GM23248 (cell line): ENCODE measurements at regions not wholly inside any gene's neighbourhood (a gene's known extent, or its start where the extent isn't known, plus 50 kb on each side); places are given as distances from the start of the nearest gene placed in this dataset.

ENCODE experiments used
- DNase-seq: peaks from one replicate; pipeline ENCODE4 v3.0.0-alpha.2; 2015
- H2AFZ ChIP-seq: fragments of 200-600 bp; sonication (generic); 2 replicates; pipeline ENCODE4 v1.6.1; 2016; ENCODE audit warnings: antibody characterized with exemption
- H3F3A ChIP-seq: fragments of 200-600 bp; sonication (generic); 2 replicates; pipeline ENCODE4 v1.6.1; 2016; ENCODE audit warnings: mild to moderate bottlenecking, antibody characterized with exemption, mixed run types; ENCODE audit not compliant: insufficient read depth
- H3K27ac ChIP-seq: fragments of 200-600 bp; sonication (generic); 2 replicates; pipeline ENCODE4 v1.5.1; 2016; ENCODE audit warnings: mild to moderate bottlenecking
- H3K27me3 ChIP-seq: fragments of 200-600 bp; sonication (generic); replicated peaks from 2 replicates; pipeline ENCODE4 v1.6.1; 2016; ENCODE audit warnings: mild to moderate bottlenecking; ENCODE audit not compliant: insufficient read depth
- H3K36me3 ChIP-seq: fragments of 200-600 bp; sonication (generic); 2 replicates; pipeline ENCODE4 v1.6.1; 2016; ENCODE audit warnings: low read depth, mild to moderate bottlenecking
- H3K4me1 ChIP-seq: fragments of 200-600 bp; sonication (generic); 2 replicates; pipeline ENCODE4 v1.6.1; 2016; ENCODE audit warnings: mild to moderate bottlenecking; ENCODE audit not compliant: insufficient read depth
- H3K4me2 ChIP-seq: fragments of 200-600 bp; sonication (generic); one replicate; pipeline ENCODE4 v1.6.1; 2016; ENCODE audit warnings: mild to moderate bottlenecking; ENCODE audit not compliant: unreplicated experiment
- H3K4me3 ChIP-seq: fragments of 200-600 bp; sonication (generic); 2 replicates; pipeline ENCODE4 v1.5.1; 2016; ENCODE audit warnings: mild to moderate bottlenecking
- H3K79me2 ChIP-seq: fragments of 200-600 bp; sonication (generic); 2 replicates; pipeline ENCODE4 v1.6.1; 2016; ENCODE audit warnings: mild to moderate bottlenecking; ENCODE audit not compliant: insufficient read depth
- H3K9ac ChIP-seq: fragments of 200-600 bp; sonication (generic); 2 replicates; pipeline ENCODE4 v1.6.1; 2016; ENCODE audit warnings: mild to moderate bottlenecking
- H3K9me2 ChIP-seq: fragments of 200-600 bp; sonication (generic); 2 replicates; pipeline ENCODE4 v1.6.1; 2016; ENCODE audit warnings: mixed run types, mild to moderate bottlenecking, moderate library complexity; ENCODE audit not compliant: insufficient read depth
- H3K9me3 ChIP-seq: fragments of 200-600 bp; sonication (generic); one replicate; pipeline ENCODE4 v1.6.1; 2017; ENCODE audit warnings: low read depth
- H4K20me1 ChIP-seq: fragments of 200-600 bp; sonication (generic); 2 replicates; pipeline ENCODE4 v1.6.0; 2016; ENCODE audit not compliant: insufficient read depth
- EZH2 ChIP-seq: fragments of 200-600 bp; sonication (generic); IDR thresholded peaks from 2 replicates; pipeline ENCODE4 v1.6.1; 2018; ENCODE audit warnings: antibody characterized with exemption, mild to moderate bottlenecking; ENCODE audit not compliant: insufficient read depth, poor library complexity, severe bottlenecking
- EZH2phosphoT487 ChIP-seq: fragments of 200-600 bp; sonication (generic); IDR thresholded peaks from 2 replicates; pipeline ENCODE4 v1.6.1; 2018; ENCODE audit warnings: antibody characterized with exemption, moderate library complexity, mild to moderate bottlenecking, low read depth; ENCODE audit not compliant: insufficient read depth
- WGBS, 2 experiments: methylation state at CpG; one replicate each; pipeline ENCODE4 v1.1.6; 2015 to 2017; ENCODE audit warnings: low lambda C conversion rate in 2 of 2, low coverage in 1 of 2; ENCODE audit errors: missing lambda C conversion rate in 2 of 2; 5-methylcytosine and 5-hydroxymethylcytosine counted together
- in situ Hi-C: fragments of 300-500 bp; cut with MboI; formaldehyde crosslinking; loops from 2 replicates; pipeline ENCODE4 v1.15.0; 2020

GRCh38 chr14:86196471-86196870 lies 666.5 kb downstream of the FLRT2 start:
- Histone ChIP-seq H3K4me3 (no peak overlapping the region), H3K36me3 (no peaks in the 10 kb centered on the region), H3K79me2 (no peaks in the 10 kb centered on the region), H3K27ac (no peak overlapping the region), H3K27me3 (no peaks in the 10 kb centered on the region), H3F3A (no peaks in the 10 kb centered on the region), H3K4me2 (no peak overlapping the region), H4K20me1 (no peaks in the 10 kb centered on the region), H3K4me1 (no peaks in the 10 kb centered on the region), H3K9me2 (no peaks in the 10 kb centered on the region), H3K9me3 (no peaks in the 10 kb centered on the region), H2AFZ (no peak overlapping the region), H3K9ac (no peak overlapping the region)
- no peak for TF ChIP-seq EZH2phosphoT487
- TF ChIP-seq EZH2, result no peak
- no peak for DNase-seq
- in situ Hi-C loops, result no loop called here
- WGBS, 2 experiments, result 12 to 15% methylated on average over 4 of the region's 4 CpGs

- H2AFZ ChIP-seq, result no peak overlapping the region
- H3K27ac ChIP-seq, result no peak overlapping the region
- no peak for DNase-seq
- H3F3A ChIP-seq, result no peaks in the 10 kb centered on the region
- H3K9me3 ChIP-seq, result no peaks in the 10 kb centered on the region
- 9 to 14% methylated on average over 3 of the region's 3 CpGs for WGBS, 2 experiments
- no peaks in the 10 kb centered on the region for H3K27me3 ChIP-seq
- no peaks in the 10 kb centered on the region for H3K4me1 ChIP-seq
- in situ Hi-C loops, result no loop called here
- H3K9ac ChIP-seq, result no peak overlapping the region
- no peak overlapping the region for H3K4me3 ChIP-seq
- H3K36me3 ChIP-seq, result no peaks in the 10 kb centered on the region
- H3K9me2 ChIP-seq, result no peaks in the 10 kb centered on the region
- H4K20me1 ChIP-seq, result no peaks in the 10 kb centered on the region
- H3K79me2 ChIP-seq, result no peaks in the 10 kb centered on the region
- no peak for TF ChIP-seq EZH2
- H3K4me2 ChIP-seq, result no peak overlapping the region
These were observed 663.8 kb downstream of the FLRT2 start for GRCh38 chr14:86193756-86194155.

GRCh38 chr14:86179980-86180379 lies 650.0 kb downstream of the FLRT2 start:
- TF ChIP-seq EZH2phosphoT487 (no peak), EZH2 (no peak)
- Histone ChIP-seq H3K9ac (no peak overlapping the region), H3K9me2 (no peaks in the 10 kb centered on the region), H2AFZ (no peak overlapping the region), H3K9me3 (no peaks in the 10 kb centered on the region), H3K36me3 (no peaks in the 10 kb centered on the region), H3K4me3 (no peak overlapping the region), H3K4me2 (no peak overlapping the region), H4K20me1 (no peaks in the 10 kb centered on the region), H3K27ac (no peak overlapping the region), H3K4me1 (no peaks in the 10 kb centered on the region), H3F3A (no peaks in the 10 kb centered on the region), H3K79me2 (no peaks in the 10 kb centered on the region), H3K27me3 (no peaks in the 10 kb centered on the region)
- no peak for DNase-seq
- in situ Hi-C loops, result no loop called here
- WGBS, 2 experiments, result 24 to 31% methylated on average over 6 of the region's 6 CpGs

DNA sequence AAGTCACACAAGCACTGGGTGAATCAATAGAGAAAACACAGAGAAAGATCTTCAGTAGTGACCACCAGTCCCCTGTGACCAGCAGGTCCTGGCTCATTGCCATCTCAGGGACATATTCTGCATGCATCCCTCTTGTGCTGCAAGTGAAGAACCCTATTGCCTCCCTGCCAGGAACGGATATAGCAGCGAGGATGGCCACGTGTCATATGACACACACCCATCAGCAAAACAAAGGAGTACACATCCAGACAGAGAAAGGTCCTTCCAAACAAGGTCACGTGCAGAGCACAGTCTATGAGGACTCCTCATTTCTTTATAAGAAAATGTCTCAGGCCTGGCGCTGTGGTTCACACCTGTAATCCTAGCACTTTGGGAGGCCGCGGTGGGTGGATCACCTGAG lies 638.4 kb downstream of the FLRT2 start:
- H3K4me1 ChIP-seq, result no peaks in the 10 kb centered on the region
- no peak overlapping the region for H2AFZ ChIP-seq
- in situ Hi-C loops, result no loop called here
- H3K36me3 ChIP-seq, result no peaks in the 10 kb centered on the region
- H3F3A ChIP-seq, result no peaks in the 10 kb centered on the region
- no peak overlapping the region for H3K9ac ChIP-seq
- no peak for TF ChIP-seq EZH2
- no peak for TF ChIP-seq EZH2phosphoT487
- no peak overlapping the region for H3K4me2 ChIP-seq
- 49 to 57% methylated on average over 7 of the region's 7 CpGs for WGBS, 2 experiments
- H4K20me1 ChIP-seq, result no peaks in the 10 kb centered on the region
- H3K27ac ChIP-seq, result no peak overlapping the region
- H3K79me2 ChIP-seq, result no peaks in the 10 kb centered on the region
- no peak overlapping the region for H3K4me3 ChIP-seq
- H3K27me3 ChIP-seq, result no peaks in the 10 kb centered on the region
- no peaks in the 10 kb centered on the region for H3K9me2 ChIP-seq
- DNase-seq, result no peak
- no peaks in the 10 kb centered on the region for H3K9me3 ChIP-seq

- no peaks in the 10 kb centered on the region for H4K20me1 ChIP-seq
- H3K27me3 ChIP-seq, result no peaks in the 10 kb centered on the region
- H3F3A ChIP-seq, result no peaks in the 10 kb centered on the region
- DNase-seq, result no peak
- no peak overlapping the region for H3K9ac ChIP-seq
- H3K79me2 ChIP-seq, result no peaks in the 10 kb centered on the region
- no peak overlapping the region for H3K27ac ChIP-seq
- no peak overlapping the region for H2AFZ ChIP-seq
- no peaks in the 10 kb centered on the region for H3K4me1 ChIP-seq
- no peak for TF ChIP-seq EZH2phosphoT487
- TF ChIP-seq EZH2, result no peak
- no peak overlapping the region for H3K4me2 ChIP-seq
- no peak overlapping the region for H3K4me3 ChIP-seq
- H3K9me2 ChIP-seq, result no peaks in the 10 kb centered on the region
- H3K36me3 ChIP-seq, result no peaks in the 10 kb centered on the region
- no peaks in the 10 kb centered on the region for H3K9me3 ChIP-seq
- in situ Hi-C loops, result no loop called here
- WGBS, 2 experiments, result 7 to 21% methylated on average over 2 of the region's 2 CpGs
These were observed 636.6 kb downstream of the FLRT2 start for GRCh38 chr14:86166541-86166940.
